ENCODE measurements at regions not wholly inside any gene's neighbourhood (a gene's known extent, or its start where the extent isn't known, plus 50 kb on each side); places are given as distances from the start of the nearest gene placed in this dataset.

- H3K4me3 ChIP-seq (ENCODE audit: control insufficient read depth, low read depth, low read length) = no peak overlapping the region
- DNase-seq (ENCODE audit: low read depth) = no peak
- no peak for TF ChIP-seq CTCF (conservative IDR thresholded peaks at IDR 0.05; ENCODE audit: control insufficient read depth, insufficient read depth, low read depth, low read length)
Measured at GRCh38 chr13:105193026-105193425, 1342.4 kb downstream of the EFNB2 start.

- TF ChIP-seq CTCF (conservative IDR thresholded peaks at IDR 0.05; ENCODE audit: control insufficient read depth, insufficient read depth, low read depth, low read length) = no peak
- no peak for DNase-seq (ENCODE audit: low read depth)
- H3K4me3 ChIP-seq (ENCODE audit: control insufficient read depth, low read depth, low read length) = no peak overlapping the region
Measured at GRCh38 chr13:105184201-105184600, 1351.3 kb downstream of the EFNB2 start.

GRCh38 chr13:105177265-105177900, 1358.1 kb downstream of the EFNB2 start:
- TF ChIP-seq CTCF (conservative IDR thresholded peaks at IDR 0.05; ENCODE audit: control insufficient read depth, insufficient read depth, low read depth, low read length) = no peak
- H3K4me3 ChIP-seq (ENCODE audit: control insufficient read depth, low read depth, low read length) = no peak overlapping the region
- no peak for DNase-seq (ENCODE audit: low read depth)

GRCh38 chr13:105170438-105170837, 1365.0 kb downstream of the EFNB2 start:
- no peak for TF ChIP-seq CTCF (conservative IDR thresholded peaks at IDR 0.05; ENCODE audit: control insufficient read depth, insufficient read depth, low read depth, low read length)
- no peak for DNase-seq (ENCODE audit: low read depth)
- no peak overlapping the region for H3K4me3 ChIP-seq (ENCODE audit: control insufficient read depth, low read depth, low read length)

GRCh38 chr13:105168295-105168694, 1367.2 kb downstream of the EFNB2 start:
- DNase-seq (ENCODE audit: low read depth) = no peak
- H3K4me3 ChIP-seq (ENCODE audit: control insufficient read depth, low read depth, low read length) = no peak overlapping the region
- TF ChIP-seq CTCF (conservative IDR thresholded peaks at IDR 0.05; ENCODE audit: control insufficient read depth, insufficient read depth, low read depth, low read length) = no peak

- no peak for TF ChIP-seq CTCF (conservative IDR thresholded peaks at IDR 0.05; ENCODE audit: control insufficient read depth, insufficient read depth, low read depth, low read length)
- no peak overlapping the region for H3K4me3 ChIP-seq (ENCODE audit: control insufficient read depth, low read depth, low read length)
- DNase-seq (ENCODE audit: low read depth) = no peak
Measured at GRCh38 chr13:105167385-105167784, 1368.1 kb downstream of the EFNB2 start.
